Body of pancreas (tissue), 4 donors: ENCODE measurements at regions not wholly inside any gene's neighbourhood (a gene's known extent, or its start where the extent isn't known, plus 50 kb on each side); places are given as distances from the start of the nearest gene placed in this dataset.

Experiments used
- ATAC-seq: fragments of 150-250 bp; one replicate; pipeline ENCODE4 v1.9.1; 2016
- DNase-seq, 4 donors: peaks; one replicate each; pipeline ENCODE4 v3.0.0-alpha.2; 2019
- H3K27ac ChIP-seq, 4 donors: fragments of 200-600 bp; sonication (generic); 1 replicate in 3 of 4; 2 replicates in 1 of 4; pipeline versions ENCODE4 v1.5.1 to v1.6.1; 2016 to 2019; ENCODE audit warnings: mild to moderate bottlenecking in 1 of 4, mixed read lengths in 1 of 4, moderate library complexity in 1 of 4
- H3K27me3 ChIP-seq, 2 donors: fragments of 200-600 bp; sonication (generic); one replicate each; pipeline ENCODE4 v1.6.0; 2016; ENCODE audit warnings: mild to moderate bottlenecking in 1 of 2
- H3K36me3 ChIP-seq, 2 donors: fragments of 200-600 bp; sonication (generic); replicated peaks in 1 of 2; 2 replicates each; pipeline ENCODE4 v1.5.1; 2016; ENCODE audit warnings: low read depth in 2 of 2; ENCODE audit not compliant: insufficient read depth in 1 of 2
- H3K4me1 ChIP-seq: fragments of 200-600 bp; sonication (generic); one replicate; pipeline ENCODE4 v1.6.0; 2016
- H3K4me3 ChIP-seq, 2 donors: fragments of 200-600 bp; sonication (generic); 1 replicate in 1 of 2; 2 replicates in 1 of 2; pipeline ENCODE4 v1.5.1; 2016 to 2019
- H3K9me3 ChIP-seq, 3 donors: fragments of 200-600 bp; sonication (generic); 1 replicate in 2 of 3; 2 replicates in 1 of 3; pipeline ENCODE4 v1.5.1; 2016
- CTCF ChIP-seq, 7 experiments: fragments of 450-650 bp in 4 of 7; fragments of 200-600 bp in 3 of 7; sonication (generic) in 3 of 7; IDR thresholded peaks; one replicate each; pipeline ENCODE4 v1.5.1; 2016 to 2019; ENCODE audit warnings: antibody characterized with exemption in 7 of 7
- POLR2A ChIP-seq, 3 donors: fragments of 450-650 bp; IDR thresholded peaks; one replicate each; pipeline ENCODE4 v1.6.1; 2016; ENCODE audit warnings: antibody characterized with exemption in 3 of 3, mild to moderate bottlenecking in 2 of 3
- WGBS, 2 donors: methylation state at CpG; one replicate each; pipeline ENCODE4 v1.1.5; 2017; 5-methylcytosine and 5-hydroxymethylcytosine counted together
- intact Hi-C: fragments of 100-400 bp; cut with DNase I; formaldehyde crosslinking; loops from one replicate; pipeline ENCODE4 v1.15.1; 2023

- WGBS, 2 donors, result 62 to 63% methylated on average over 3 to 4 of the region's 4 CpGs
- Histone ChIP-seq H3K36me3 (no peaks in the 10 kb centered on the region), H3K27me3 (no peaks in the 10 kb centered on the region), H3K9me3 (no peaks in the 10 kb centered on the region), H3K4me1 (no peaks in the 10 kb centered on the region), H3K27ac (no peak overlapping the region), H3K4me3 (no peak overlapping the region)
- TF ChIP-seq POLR2A (IDR thresholded peaks at IDR 0.05) (no peak), CTCF (IDR thresholded peaks at IDR 0.05) (no peak)
- no peak for DNase-seq
- intact Hi-C loops, result no loop called here
- ATAC-seq, result no peak
These were observed 217.0 kb downstream of the BCL11B start for GRCh38 chr14:99055019-99055418.

- ATAC-seq (no peak), DNase-seq (no peak)
- Histone ChIP-seq H3K4me3 (no peak overlapping the region), H3K27me3 (no peaks in the 10 kb centered on the region), H3K4me1 (no peaks in the 10 kb centered on the region), H3K36me3 (no peaks in the 10 kb centered on the region), H3K27ac (no peak overlapping the region), H3K9me3 (no peaks in the 10 kb centered on the region)
- intact Hi-C loops, result no loop called here
- no peak for TF ChIP-seq CTCF (IDR thresholded peaks at IDR 0.05)
- no peak for TF ChIP-seq POLR2A (IDR thresholded peaks at IDR 0.05)
- 70 to 76% methylated on average over 6 of the region's 6 CpGs for WGBS, 2 donors
These were observed 216.2 kb downstream of the BCL11B start for GRCh38 chr14:99055816-99056215.

- Histone ChIP-seq H3K27ac (no peak overlapping the region), H3K4me3 (no peak overlapping the region), H3K4me1 (no peaks in the 10 kb centered on the region), H3K9me3 (no peaks in the 10 kb centered on the region), H3K36me3 (no peaks in the 10 kb centered on the region), H3K27me3 (no peaks in the 10 kb centered on the region)
- intact Hi-C loops, result no loop called here
- TF ChIP-seq POLR2A (IDR thresholded peaks at IDR 0.05), result no peak
- no peak for TF ChIP-seq CTCF (IDR thresholded peaks at IDR 0.05)
- WGBS, 2 donors, result 61 to 80% methylated on average over 2 to 5 of the region's 5 CpGs
- no peak for ATAC-seq
- DNase-seq, result no peak
These were observed 214.4 kb downstream of the BCL11B start for GRCh38 chr14:99057576-99058083.

- Histone ChIP-seq H3K9me3 (no peaks in the 10 kb centered on the region), H3K36me3 (no peaks in the 10 kb centered on the region), H3K4me3 (no peak overlapping the region), H3K27ac (no peak overlapping the region), H3K27me3 (no peaks in the 10 kb centered on the region), H3K4me1 (no peaks in the 10 kb centered on the region)
- DNase-seq, result no peak
- no peak for ATAC-seq
- intact Hi-C loops, result no loop called here
- TF ChIP-seq POLR2A (IDR thresholded peaks at IDR 0.05), result no peak
- TF ChIP-seq CTCF (IDR thresholded peaks at IDR 0.05), result no peak
- 82 to 85% methylated on average over 8 of the region's 8 CpGs for WGBS, 2 donors
These were observed 213.5 kb downstream of the BCL11B start for GRCh38 chr14:99058542-99058941.

GRCh38 chr14:99062216-99062615 is 209.8 kb downstream of the BCL11B start:
- DNase-seq, result no peak
- no peaks in the 10 kb centered on the region for H3K36me3 ChIP-seq
- no peak overlapping the region for H3K27ac ChIP-seq
- TF ChIP-seq CTCF (IDR thresholded peaks at IDR 0.05) (no peak), POLR2A (IDR thresholded peaks at IDR 0.05) (no peak)
- H3K9me3 ChIP-seq, result no peaks in the 10 kb centered on the region
- 83 to 85% methylated on average over 10 of the region's 10 CpGs for WGBS, 2 donors
- H3K4me3 ChIP-seq, result no peak overlapping the region
- H3K27me3 ChIP-seq, result no peaks in the 10 kb centered on the region
- peaks cover 5% of the 10 kb centered on the region for H3K4me1 ChIP-seq
- no peak for ATAC-seq
- intact Hi-C loops, result no loop called here
